ENCODE measurements at regions not wholly inside any gene's neighbourhood (a gene's known extent, or its start where the extent isn't known, plus 50 kb on each side); places are given as distances from the start of the nearest gene placed in this dataset.

- TF ChIP-seq CTCF (IDR thresholded peaks at IDR 0.05), result no peak
- TF ChIP-seq POLR2A (IDR thresholded peaks at IDR 0.05), result no peak
These were observed 303.6 kb upstream of the KIF2A start for GRCh38 chr5:62002436-62002835.
